H9 (cell line): ENCODE measurements at regions not wholly inside any gene's neighbourhood (a gene's known extent, or its start where the extent isn't known, plus 50 kb on each side); places are given as distances from the start of the nearest gene placed in this dataset.

ENCODE experiments used
- DNase-seq: peaks from one replicate; pipeline ENCODE4 v3.0.0-alpha.2; 2017
- H2AFZ ChIP-seq: one replicate; pipeline ENCODE4 v1.6.1; 2013; ENCODE audit warnings: mild to moderate bottlenecking, low read length, control low read depth, moderate library complexity
- H2AK5ac ChIP-seq: 2 replicates; pipeline ENCODE4 v1.6.1; 2013; ENCODE audit warnings: low read length, control low read depth, mixed read lengths; ENCODE audit not compliant: insufficient read length
- H2BK120ac ChIP-seq: one replicate; pipeline ENCODE4 v1.6.1; 2013; ENCODE audit warnings: low read depth, mild to moderate bottlenecking, low read length, control low read depth, inconsistent platforms; ENCODE audit not compliant: poor library complexity, severe bottlenecking
- H2BK12ac ChIP-seq: 2 replicates; pipeline ENCODE4 v1.6.1; 2013; ENCODE audit warnings: low read length, control low read depth, mixed read lengths, low read depth; ENCODE audit not compliant: insufficient read length
- H2BK15ac ChIP-seq: 2 replicates; pipeline ENCODE4 v1.6.1; 2013; ENCODE audit warnings: low read depth, low read length, control low read depth
- H2BK20ac ChIP-seq: one replicate; pipeline ENCODE4 v1.6.1; 2013; ENCODE audit warnings: low read depth, mild to moderate bottlenecking, low read length, control low read depth, inconsistent platforms; ENCODE audit not compliant: poor library complexity, severe bottlenecking
- H2BK5ac ChIP-seq: 2 replicates; pipeline ENCODE4 v1.6.1; 2013; ENCODE audit warnings: low read length, control low read depth, mixed read lengths; ENCODE audit not compliant: insufficient read length
- H3K14ac ChIP-seq: 2 replicates; pipeline ENCODE4 v1.6.1; 2013; ENCODE audit warnings: low read length, control low read depth; ENCODE audit not compliant: insufficient read depth
- H3K18ac ChIP-seq: 2 replicates; pipeline ENCODE4 v1.6.1; 2013; ENCODE audit warnings: low read depth, mild to moderate bottlenecking, mixed read lengths, low read length, control low read depth; ENCODE audit not compliant: insufficient read length
- H3K23ac ChIP-seq: 2 replicates; pipeline ENCODE4 v1.6.1; 2013; ENCODE audit warnings: low read length, control low read depth, mixed read lengths, low read depth; ENCODE audit not compliant: insufficient read length
- H3K23me2 ChIP-seq: 2 replicates; pipeline ENCODE4 v1.6.1; 2013; ENCODE audit warnings: low read depth, mild to moderate bottlenecking, mixed read lengths, low read length, control low read depth; ENCODE audit not compliant: insufficient read length, poor library complexity, severe bottlenecking
- H3K27ac ChIP-seq: 2 replicates; pipeline ENCODE4 v1.5.1; 2013; ENCODE audit warnings: low read length, control low read depth, mixed read lengths, low read depth; ENCODE audit not compliant: insufficient read length
- H3K27me3 ChIP-seq: 2 replicates; pipeline ENCODE4 v1.6.1; 2013; ENCODE audit warnings: low read length, control low read depth, inconsistent platforms; ENCODE audit not compliant: insufficient read depth
- H3K4ac ChIP-seq: 2 replicates; pipeline ENCODE4 v1.6.1; 2013; ENCODE audit warnings: low read depth, mild to moderate bottlenecking, control low read depth, inconsistent platforms, low read length, moderate library complexity
- H3K4me1 ChIP-seq: 2 replicates; pipeline ENCODE4 v1.6.1; 2013; ENCODE audit warnings: low read length, control low read depth, inconsistent platforms; ENCODE audit not compliant: insufficient read depth
- H3K4me2 ChIP-seq: 2 replicates; pipeline ENCODE4 v1.6.1; 2013; ENCODE audit warnings: low read length, control low read depth, mixed read lengths; ENCODE audit not compliant: insufficient read length, insufficient read depth
- H3K56ac ChIP-seq: 2 replicates; pipeline ENCODE4 v1.6.1; 2013; ENCODE audit warnings: low read depth, mild to moderate bottlenecking, mixed read lengths, low read length, control low read depth; ENCODE audit not compliant: insufficient read length
- H3K79me1 ChIP-seq: 2 replicates; pipeline ENCODE4 v1.6.1; 2013; ENCODE audit warnings: low read depth, mild to moderate bottlenecking, moderate library complexity, low read length, control low read depth, inconsistent platforms; ENCODE audit not compliant: insufficient read depth, poor library complexity, severe bottlenecking
- H3K79me2 ChIP-seq: 2 replicates; pipeline ENCODE4 v1.6.1; 2013; ENCODE audit warnings: low read length, control low read depth, inconsistent platforms; ENCODE audit not compliant: insufficient read depth
- H3K9ac ChIP-seq: 2 replicates; pipeline ENCODE4 v1.6.1; 2013; ENCODE audit warnings: low read length, control low read depth, mixed read lengths; ENCODE audit not compliant: insufficient read length; ENCODE audit errors: extremely low read depth
- H3K9me3 ChIP-seq: one replicate; pipeline ENCODE4 v1.6.1; 2013; ENCODE audit warnings: low read depth, low read length, inconsistent platforms; ENCODE audit not compliant: control insufficient read depth
- H3T11ph ChIP-seq: one replicate; pipeline ENCODE4 v1.6.1; 2013; ENCODE audit warnings: mild to moderate bottlenecking, low read length, control low read depth, inconsistent platforms
- H4K20me1 ChIP-seq: one replicate; pipeline ENCODE4 v1.6.1; 2013; ENCODE audit not compliant: control insufficient read depth, insufficient read length, insufficient read depth
- H4K5ac ChIP-seq: 2 replicates; pipeline ENCODE4 v1.6.1; 2013; ENCODE audit warnings: low read depth, mild to moderate bottlenecking, mixed read lengths, low read length, control low read depth; ENCODE audit not compliant: insufficient read length
- H4K8ac ChIP-seq: replicated peaks from 2 replicates; pipeline ENCODE4 v1.6.1; 2013; ENCODE audit warnings: low read length, control low read depth, mixed read lengths, low read depth; ENCODE audit not compliant: insufficient read length
- H4K91ac ChIP-seq: 2 replicates; pipeline ENCODE4 v1.6.1; 2013; ENCODE audit warnings: low read depth, mild to moderate bottlenecking, moderate library complexity, mixed read lengths, low read length, control low read depth; ENCODE audit not compliant: insufficient read length
- H3K27ac Mint-ChIP-seq, 3 experiments: 2 replicates in 2 of 3; 3 replicates in 1 of 3; pipeline ENCODE4 v1.8.0; 2020 to 2021; ENCODE audit warnings: mixed read lengths in 3 of 3, mild to moderate bottlenecking in 1 of 3, moderate library complexity in 1 of 3
- H3K27me3 Mint-ChIP-seq: 2 replicates; pipeline ENCODE4 v1.8.0; 2021; ENCODE audit warnings: low read depth, mild to moderate bottlenecking, moderate library complexity, mixed read lengths
- H3K36me3 Mint-ChIP-seq, 3 experiments: 2 replicates in 2 of 3; 3 replicates in 1 of 3; pipeline ENCODE4 v1.8.0; 2020 to 2021; ENCODE audit warnings: low read depth in 3 of 3, mixed read lengths in 3 of 3; ENCODE audit not compliant: insufficient read depth in 1 of 3
- H3K4me1 Mint-ChIP-seq, 2 experiments: 2 replicates each; pipeline ENCODE4 v1.8.0; 2020; ENCODE audit warnings: mixed read lengths in 2 of 2
- H3K4me3 Mint-ChIP-seq, 2 experiments: 2 replicates in 1 of 2; 3 replicates in 1 of 2; pipeline ENCODE4 v1.8.0; 2020 to 2021; ENCODE audit warnings: mild to moderate bottlenecking in 2 of 2, mixed read lengths in 2 of 2, moderate library complexity in 1 of 2
- H3K9me3 Mint-ChIP-seq, 2 experiments: 2 replicates in 1 of 2; 3 replicates in 1 of 2; pipeline ENCODE4 v1.8.0; 2020; ENCODE audit warnings: mild to moderate bottlenecking in 2 of 2, mixed read lengths in 2 of 2, moderate library complexity in 1 of 2
- CTCF ChIP-seq: fragments of 200-600 bp; sonication (generic); conservative IDR thresholded peaks from 3 replicates; pipeline ENCODE4 v1.8.0; 2021; ENCODE audit warnings: antibody characterized with exemption, mild to moderate bottlenecking
- WGBS: extraction: QIAGEN DNeasy Blood & Tissue Kit; methylation state at CpG from one replicate; pipeline ENCODE4 v1.1.7; 2013; ENCODE audit warnings: missing lambda C conversion rate, low lambda C conversion rate, mixed read lengths; ENCODE audit not compliant: insufficient read length; ENCODE audit errors: extremely low coverage; 5-methylcytosine and 5-hydroxymethylcytosine counted together

GRCh38 chr16:65661558-65661957, 539.7 kb upstream of the CDH11 start:
- Mint-ChIP-seq H3K27ac (no peak overlapping the region), H3K4me3 (no peak overlapping the region), H3K27me3 (peaks cover 2% of the 10 kb centered on the region), H3K4me1 (peaks cover 18 to 24% of the 10 kb centered on the region in 2 experiments), H3K9me3 (peaks cover 0 to 3% of the 10 kb centered on the region in 2 experiments; a peak in 1 of 5 replicates), H3K36me3 (no peaks in the 10 kb centered on the region; a peak in 2 of 7 replicates)
- Histone ChIP-seq H3K79me1 (no peaks in the 10 kb centered on the region), H2BK120ac (no peak overlapping the region), H3K4ac (no peak overlapping the region), H3K14ac (no peak overlapping the region), H2AFZ (no peak overlapping the region), H3K27me3 (no peaks in the 10 kb centered on the region), H3K27ac (no peak overlapping the region), H4K8ac (no peak overlapping the region), H3K4me1 (no peaks in the 10 kb centered on the region; the same call in 1 of the 2 replicates), H3K18ac (no peak overlapping the region), H4K20me1 (no peaks in the 10 kb centered on the region), H4K5ac (no peak overlapping the region), H3K23me2 (no peaks in the 10 kb centered on the region), H2BK20ac (no peak overlapping the region), H2BK5ac (no peak overlapping the region), H3K23ac (no peak overlapping the region), H3K9me3 (no peaks in the 10 kb centered on the region), H2BK12ac (no peak overlapping the region), H4K91ac (no peak overlapping the region), H3K56ac (no peak overlapping the region), H3K4me2 (no peak overlapping the region), H3K79me2 (no peaks in the 10 kb centered on the region), H2BK15ac (no peak overlapping the region), H3T11ph (no peak overlapping the region), H3K9ac (no peak overlapping the region), H2AK5ac (no peak overlapping the region)
- no CpG with 5 or more reads among the region's 5 CpGs for WGBS
- TF ChIP-seq CTCF, result no peak
- no peak for DNase-seq
